Tibial artery (tissue), 4 donors: ENCODE measurements at regions not wholly inside any gene's neighbourhood (a gene's known extent, or its start where the extent isn't known, plus 50 kb on each side); places are given as distances from the start of the nearest gene placed in this dataset.

Experiments used
- DNase-seq, 2 donors: peaks; one replicate each; pipeline ENCODE4 v3.0.0-alpha.2; 2019
- H3K27ac ChIP-seq, 2 donors: fragments of 200-600 bp; sonication (generic) in 1 of 2; 1 replicate in 1 of 2; 2 replicates in 1 of 2; pipeline ENCODE4 v1.5.1; 2018 to 2019; ENCODE audit warnings: mild to moderate bottlenecking in 1 of 2
- H3K27me3 ChIP-seq, 2 donors: fragments of 200-600 bp; sonication (generic) in 1 of 2; one replicate each; pipeline versions ENCODE4 v1.5.1 to v1.6.0; 2016 to 2019
- H3K36me3 ChIP-seq, 3 donors: fragments of 200-600 bp; sonication (generic) in 2 of 3; one replicate each; pipeline ENCODE4 v1.5.1; 2016 to 2019; ENCODE audit warnings: mild to moderate bottlenecking in 2 of 3
- H3K4me1 ChIP-seq, 4 donors: fragments of 200-600 bp; sonication (generic) in 2 of 4; 1 replicate in 3 of 4; 2 replicates in 1 of 4; pipeline ENCODE4 v1.5.1; 2016 to 2019
- H3K4me3 ChIP-seq, 2 donors: fragments of 200-600 bp; sonication (generic) in 1 of 2; 1 replicate in 1 of 2; 2 replicates in 1 of 2; pipeline ENCODE4 v1.5.1; 2018 to 2019; ENCODE audit warnings: mild to moderate bottlenecking in 2 of 2
- H3K9me3 ChIP-seq, 3 donors: fragments of 200-600 bp; sonication (generic) in 1 of 3; one replicate each; pipeline ENCODE4 v1.5.1; 2016 to 2019
- CTCF ChIP-seq, 2 experiments: fragments of 200-600 bp in 1 of 2; fragments of 450-650 bp in 1 of 2; IDR thresholded peaks; one replicate each; pipeline ENCODE4 v1.5.1; 2017 to 2019; ENCODE audit warnings: antibody characterized with exemption in 2 of 2, mild to moderate bottlenecking in 1 of 2, moderate library complexity in 1 of 2
- intact Hi-C: fragments of 100-400 bp; cut with DNase I; formaldehyde crosslinking; loops from one replicate; pipeline ENCODE4 v1.15.0; 2023; ENCODE audit warnings: low total_unique reads

GRCh38 chr4:133638751-133639150 lies 489.7 kb downstream of the PCDH10 start:
- no peaks in the 10 kb centered on the region for H3K4me1 ChIP-seq
- no peak overlapping the region for H3K4me3 ChIP-seq
- no peaks in the 10 kb centered on the region for H3K27me3 ChIP-seq
- DNase-seq = no peak
- no peak overlapping the region for H3K27ac ChIP-seq
- TF ChIP-seq CTCF (IDR thresholded peaks at IDR 0.05) = no peak
- intact Hi-C loops = no loop called here
- no peaks in the 10 kb centered on the region for H3K9me3 ChIP-seq
- no peaks in the 10 kb centered on the region for H3K36me3 ChIP-seq

- no peak overlapping the region for H3K4me3 ChIP-seq
- no peak overlapping the region for H3K27ac ChIP-seq
- TF ChIP-seq CTCF (IDR thresholded peaks at IDR 0.05) = no peak
- no peaks in the 10 kb centered on the region for H3K9me3 ChIP-seq
- H3K36me3 ChIP-seq = no peaks in the 10 kb centered on the region
- H3K27me3 ChIP-seq = no peaks in the 10 kb centered on the region
- DNase-seq = no peak
- peaks cover 0 to 8% (median 2%) of the 10 kb centered on the region in 4 donors for H3K4me1 ChIP-seq
- intact Hi-C loops = no loop called here
Observed at GRCh38 chr4:133637161-133637560, 488.1 kb downstream of the PCDH10 start.

- peaks cover 0 to 5% (median 0%) of the 10 kb centered on the region in 4 donors for H3K4me1 ChIP-seq
- no peaks in the 10 kb centered on the region for H3K36me3 ChIP-seq
- TF ChIP-seq CTCF (IDR thresholded peaks at IDR 0.05) = no peak
- H3K9me3 ChIP-seq = no peaks in the 10 kb centered on the region
- no peak for DNase-seq
- no peak overlapping the region for H3K4me3 ChIP-seq
- H3K27ac ChIP-seq = no peak overlapping the region
- intact Hi-C loops = no loop called here
- H3K27me3 ChIP-seq = no peaks in the 10 kb centered on the region
Observed at GRCh38 chr4:133624744-133625143, 475.6 kb downstream of the PCDH10 start.

GRCh38 chr4:133623847-133624246 lies 474.8 kb downstream of the PCDH10 start:
- no peak for DNase-seq
- Histone ChIP-seq H3K36me3 (no peaks in the 10 kb centered on the region), H3K9me3 (no peaks in the 10 kb centered on the region), H3K27ac (no peak overlapping the region), H3K4me1 (peaks cover 0 to 5% (median 0%) of the 10 kb centered on the region in 4 donors), H3K27me3 (no peaks in the 10 kb centered on the region), H3K4me3 (no peak overlapping the region)
- intact Hi-C loops = no loop called here
- TF ChIP-seq CTCF (IDR thresholded peaks at IDR 0.05) = no peak

GRCh38 chr4:133621628-133622027 lies 472.5 kb downstream of the PCDH10 start:
- no peak for TF ChIP-seq CTCF (IDR thresholded peaks at IDR 0.05)
- DNase-seq = no peak
- intact Hi-C loops = no loop called here
- no peak overlapping the region for H3K27ac ChIP-seq
- H3K27me3 ChIP-seq = no peaks in the 10 kb centered on the region
- H3K36me3 ChIP-seq = no peaks in the 10 kb centered on the region
- peaks cover 0 to 5% (median 0%) of the 10 kb centered on the region in 4 donors for H3K4me1 ChIP-seq
- no peaks in the 10 kb centered on the region for H3K9me3 ChIP-seq
- no peak overlapping the region for H3K4me3 ChIP-seq

- intact Hi-C loops = no loop called here
- Histone ChIP-seq H3K36me3 (no peaks in the 10 kb centered on the region), H3K27me3 (no peaks in the 10 kb centered on the region), H3K4me3 (no peak overlapping the region), H3K9me3 (no peaks in the 10 kb centered on the region), H3K4me1 (peaks cover 0 to 5% (median 0%) of the 10 kb centered on the region in 4 donors), H3K27ac (no peak overlapping the region)
- no peak for TF ChIP-seq CTCF (IDR thresholded peaks at IDR 0.05)
- no peak for DNase-seq
Observed at GRCh38 chr4:133620555-133620954, 471.5 kb downstream of the PCDH10 start.
